ENCODE measurements at regions not wholly inside any gene's neighbourhood (a gene's known extent, or its start where the extent isn't known, plus 50 kb on each side); places are given as distances from the start of the nearest gene placed in this dataset.
"Not testable (repeated sequence)": the region's sequence is repeated elsewhere in the genome, so short reads cannot be mapped to it uniquely, and the experiment has no call there.

DNA sequence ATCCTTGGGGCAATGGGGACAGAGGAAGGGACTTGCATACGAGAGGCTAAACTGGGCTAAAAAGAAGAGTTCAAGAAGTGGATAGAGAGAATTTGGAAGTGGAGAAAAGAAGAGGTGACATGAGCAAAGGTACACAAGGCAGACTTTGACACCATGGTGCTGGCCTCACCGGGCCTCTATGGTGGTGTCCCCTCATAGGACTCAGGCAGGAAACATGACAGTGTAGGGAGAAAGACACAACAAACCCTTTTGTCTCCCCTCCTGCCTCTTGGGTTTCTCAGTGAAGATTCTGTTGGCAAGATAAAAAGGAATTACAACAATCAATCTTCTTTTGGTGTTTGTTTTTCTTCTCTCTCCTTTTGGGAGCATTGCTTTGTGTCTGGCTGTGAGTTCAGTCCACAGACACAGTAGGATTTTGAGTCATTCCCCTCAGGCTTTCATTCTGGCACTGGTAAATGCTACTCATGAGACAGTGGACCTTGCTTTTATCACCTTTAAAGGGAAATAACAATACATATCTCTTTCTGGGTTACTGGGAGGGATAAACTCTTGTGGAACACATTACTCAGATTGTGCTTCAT lies 827.7 kb downstream of the TNS3 start:
- H3K4me1 ChIP-seq (ENCODE audit: insufficient read depth, low read length): no peaks in the 10 kb centered on the region
- Mint-ChIP-seq H3K4me3 (no peak overlapping the region), H3K9me3 (peaks cover 4% of the 10 kb centered on the region), H3K27me3 (no peaks in the 10 kb centered on the region), H3K27ac (no peak overlapping the region), H3K36me3 (ENCODE audit: low read depth) (no peaks in the 10 kb centered on the region), H3K4me1 (ENCODE audit: low read depth) (no peaks in the 10 kb centered on the region)
- ChIA-PET CTCF (no interaction called here), POLR2A (no interaction called here)
- H3K36me3 ChIP-seq (ENCODE audit: insufficient read depth, low read length): no peaks in the 10 kb centered on the region
- DNase-seq: no peak
- no peak for TF ChIP-seq CTCF (IDR thresholded peaks at IDR 0.05)
- no peak for ATAC-seq (ENCODE audit: poor library complexity)
- peaks cover 0 to 12% of the 10 kb centered on the region in 2 experiments for H3K9me3 ChIP-seq (ENCODE audit: control insufficient read depth in 1 of 2, insufficient read depth in 1 of 2, low read length in 2 of 2)
- intact Hi-C loops (cut with DNase I, micrococcal nuclease): no loop called here
- H3K4me3 ChIP-seq (ENCODE audit: low read length): no peak overlapping the region
- H3K27me3 ChIP-seq (ENCODE audit: control insufficient read depth in 1 of 2, insufficient read depth in 2 of 2, low read length in 2 of 2): no peaks in the 10 kb centered on the region
- H3K27ac ChIP-seq (ENCODE audit: low read depth in 1 of 2, low read length in 2 of 2): no peak overlapping the region

DNA sequence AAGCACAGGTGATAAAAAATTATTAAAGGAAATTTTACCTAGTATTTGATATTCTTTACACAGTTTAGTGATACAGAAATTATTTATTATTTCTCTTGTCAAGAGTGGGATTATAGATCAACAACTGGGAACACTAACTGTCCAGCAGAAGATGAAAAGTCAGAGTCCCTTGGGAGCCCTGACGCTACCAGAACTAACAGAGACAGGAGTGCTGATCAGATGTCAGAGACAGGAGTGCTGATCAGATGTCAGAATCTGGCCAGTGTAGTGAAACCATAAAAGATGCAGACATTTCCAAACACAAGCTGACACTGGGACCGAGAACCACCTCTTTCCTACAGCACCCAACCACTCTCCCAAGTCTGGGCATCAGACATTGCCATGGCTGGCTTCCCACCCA lies 828.2 kb downstream of the TNS3 start:
- Histone ChIP-seq H3K9me3 (ENCODE audit: control insufficient read depth in 1 of 2, insufficient read depth in 1 of 2, low read length in 2 of 2) (peaks cover 0 to 12% of the 10 kb centered on the region in 2 experiments), H3K36me3 (ENCODE audit: insufficient read depth, low read length) (no peaks in the 10 kb centered on the region), H3K4me3 (ENCODE audit: low read length) (no peak overlapping the region), H3K27me3 (ENCODE audit: control insufficient read depth in 1 of 2, insufficient read depth in 2 of 2, low read length in 2 of 2) (no peaks in the 10 kb centered on the region), H3K4me1 (ENCODE audit: insufficient read depth, low read length) (no peaks in the 10 kb centered on the region), H3K27ac (ENCODE audit: low read depth in 1 of 2, low read length in 2 of 2) (no peak overlapping the region)
- DNase-seq (no peak), ATAC-seq (ENCODE audit: poor library complexity) (no peak)
- no peaks in the 10 kb centered on the region for H3K4me1 Mint-ChIP-seq (ENCODE audit: low read depth)
- no peaks in the 10 kb centered on the region for H3K36me3 Mint-ChIP-seq (ENCODE audit: low read depth)
- H3K27ac Mint-ChIP-seq: no peak overlapping the region
- no peak overlapping the region for H3K4me3 Mint-ChIP-seq
- peaks cover 4% of the 10 kb centered on the region for H3K9me3 Mint-ChIP-seq
- no peak for TF ChIP-seq CTCF (IDR thresholded peaks at IDR 0.05)
- intact Hi-C loops (cut with DNase I, micrococcal nuclease): no loop called here
- H3K27me3 Mint-ChIP-seq: no peaks in the 10 kb centered on the region
- ChIA-PET CTCF (no interaction called here), POLR2A (no interaction called here)

GRCh38 chr7:46752881-46753366 lies 829.0 kb downstream of the TNS3 start:
- no peak overlapping the region for H3K4me3 ChIP-seq (ENCODE audit: low read length)
- Mint-ChIP-seq H3K36me3 (ENCODE audit: low read depth) (no peaks in the 10 kb centered on the region), H3K4me1 (ENCODE audit: low read depth) (no peaks in the 10 kb centered on the region), H3K27me3 (no peaks in the 10 kb centered on the region), H3K9me3 (peaks cover 4% of the 10 kb centered on the region), H3K4me3 (no peak overlapping the region), H3K27ac (no peak overlapping the region)
- H3K4me1 ChIP-seq (ENCODE audit: insufficient read depth, low read length): no peaks in the 10 kb centered on the region
- no peaks in the 10 kb centered on the region for H3K36me3 ChIP-seq (ENCODE audit: insufficient read depth, low read length)
- CTCF ChIA-PET: no interaction called here
- peaks cover 0 to 12% of the 10 kb centered on the region in 2 experiments for H3K9me3 ChIP-seq (ENCODE audit: control insufficient read depth in 1 of 2, insufficient read depth in 1 of 2, low read length in 2 of 2)
- no peak for TF ChIP-seq CTCF (IDR thresholded peaks at IDR 0.05)
- intact Hi-C loops (cut with DNase I, micrococcal nuclease): no loop called here
- DNase-seq: no peak
- POLR2A ChIA-PET: no interaction called here
- no peaks in the 10 kb centered on the region for H3K27me3 ChIP-seq (ENCODE audit: control insufficient read depth in 1 of 2, insufficient read depth in 2 of 2, low read length in 2 of 2)
- H3K27ac ChIP-seq (ENCODE audit: low read depth in 1 of 2, low read length in 2 of 2): no peak overlapping the region
- ATAC-seq (ENCODE audit: poor library complexity): no peak

DNA sequence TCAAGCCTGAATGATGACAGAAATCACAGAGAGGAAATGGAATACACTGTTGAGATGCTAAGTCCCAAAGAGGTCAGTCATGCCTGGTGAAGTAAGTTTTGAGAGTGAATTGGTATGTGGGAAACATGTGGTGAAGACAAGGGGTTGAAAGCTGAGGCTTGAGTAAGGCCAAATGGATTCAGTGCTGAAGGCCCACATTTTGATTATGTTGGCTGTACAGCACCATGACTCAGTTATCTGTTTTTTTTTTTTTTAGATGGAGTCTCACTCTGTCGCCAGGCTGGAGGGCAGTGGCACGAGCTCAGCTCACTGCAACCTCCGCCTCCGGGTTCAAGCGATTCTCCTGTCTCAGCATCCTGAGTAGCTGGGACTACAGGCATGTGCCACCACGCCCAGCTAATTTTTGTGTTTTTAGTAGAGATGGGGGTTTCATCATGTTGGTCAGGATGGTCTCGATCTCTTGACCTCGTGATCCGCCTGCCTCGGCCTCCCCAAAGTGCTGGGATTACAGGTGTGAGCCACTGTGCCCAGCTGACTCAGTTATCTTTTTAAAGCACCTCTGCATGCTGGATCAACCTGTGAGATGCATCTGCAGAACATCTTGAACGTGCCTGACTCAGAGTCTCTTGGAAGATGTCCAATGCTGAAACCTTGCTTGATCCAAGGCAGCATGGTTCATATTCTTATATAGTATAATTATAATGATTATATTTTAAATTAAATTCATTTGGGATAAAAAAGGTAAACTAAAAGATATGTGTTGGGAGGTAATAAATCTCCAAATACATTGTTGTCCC lies 829.8 kb downstream of the TNS3 start:
- H3K27me3 ChIP-seq (ENCODE audit: control insufficient read depth in 1 of 2, insufficient read depth in 2 of 2, low read length in 2 of 2); H3K36me3 Mint-ChIP-seq (ENCODE audit: low read depth); H3K4me1 Mint-ChIP-seq (ENCODE audit: low read depth); H3K27ac Mint-ChIP-seq; ATAC-seq (ENCODE audit: poor library complexity); H3K27me3 Mint-ChIP-seq; intact Hi-C loops (cut with DNase I, micrococcal nuclease); H3K9me3 Mint-ChIP-seq; H3K27ac ChIP-seq (ENCODE audit: low read depth in 1 of 2, low read length in 2 of 2); POLR2A ChIA-PET; H3K4me3 ChIP-seq (ENCODE audit: low read length); H3K4me3 Mint-ChIP-seq; CTCF ChIA-PET; DNase-seq; H3K4me1 ChIP-seq (ENCODE audit: insufficient read depth, low read length); H3K36me3 ChIP-seq (ENCODE audit: insufficient read depth, low read length): not testable (repeated sequence)
- H3K9me3 ChIP-seq (ENCODE audit: control insufficient read depth in 1 of 2, insufficient read depth in 1 of 2, low read length in 2 of 2): peaks cover 0 to 12% of the 10 kb centered on the region in 2 experiments

All from CD4-positive, alpha-beta T cell (primary cell).